ENCODE measurements at regions not wholly inside any gene's neighbourhood (a gene's known extent, or its start where the extent isn't known, plus 50 kb on each side); places are given as distances from the start of the nearest gene placed in this dataset.

DNA sequence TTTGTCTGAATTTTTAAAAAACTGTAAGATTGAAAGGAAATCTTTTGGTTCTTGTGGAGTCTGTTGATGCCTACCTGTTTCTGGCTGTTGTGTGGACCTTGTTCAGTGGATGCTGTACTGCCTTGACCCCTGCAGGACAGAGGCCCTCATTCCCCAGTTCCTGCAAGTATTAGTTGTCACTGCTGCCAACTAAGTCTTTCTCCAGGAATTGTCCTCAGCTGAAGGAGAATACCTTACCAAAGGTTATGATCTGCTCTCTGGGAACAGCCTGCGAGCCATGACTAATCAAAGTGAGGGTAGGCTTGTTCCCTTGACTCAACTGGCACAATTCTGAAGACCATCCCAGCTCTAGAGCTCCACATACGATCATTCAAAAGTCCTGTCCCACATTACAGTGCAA, 145.3 kb upstream of the FST start:
- DNase-seq: peak in 1 of 2 experiments; percentile 3

- DNase-seq: no peak
Observed at GRCh38 chr5:53337827-53338226, 142.6 kb upstream of the FST start.

DNA sequence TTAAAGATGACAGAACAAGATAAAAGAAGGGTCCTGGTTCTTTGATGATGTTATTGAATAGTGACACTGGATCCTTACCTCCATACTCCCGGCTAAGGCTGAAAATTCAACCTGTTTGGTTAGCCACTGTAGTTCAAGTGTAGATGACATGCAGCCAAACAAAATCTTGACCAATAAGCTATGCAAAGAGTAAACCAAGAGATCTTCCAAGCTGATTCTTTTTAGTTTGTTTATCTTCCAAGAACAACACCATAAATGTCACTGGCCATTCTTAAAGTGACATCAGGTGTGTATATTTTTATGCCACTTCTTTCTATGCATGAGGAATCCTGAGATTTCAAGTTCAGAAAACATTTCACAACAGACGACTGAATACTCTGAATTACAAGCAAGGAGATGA, 141.5 kb upstream of the FST start:
- DNase-seq: no peak

GRCh38 chr5:53339962-53340540, 140.4 kb upstream of the FST start:
- DNase-seq: no peak

DNA sequence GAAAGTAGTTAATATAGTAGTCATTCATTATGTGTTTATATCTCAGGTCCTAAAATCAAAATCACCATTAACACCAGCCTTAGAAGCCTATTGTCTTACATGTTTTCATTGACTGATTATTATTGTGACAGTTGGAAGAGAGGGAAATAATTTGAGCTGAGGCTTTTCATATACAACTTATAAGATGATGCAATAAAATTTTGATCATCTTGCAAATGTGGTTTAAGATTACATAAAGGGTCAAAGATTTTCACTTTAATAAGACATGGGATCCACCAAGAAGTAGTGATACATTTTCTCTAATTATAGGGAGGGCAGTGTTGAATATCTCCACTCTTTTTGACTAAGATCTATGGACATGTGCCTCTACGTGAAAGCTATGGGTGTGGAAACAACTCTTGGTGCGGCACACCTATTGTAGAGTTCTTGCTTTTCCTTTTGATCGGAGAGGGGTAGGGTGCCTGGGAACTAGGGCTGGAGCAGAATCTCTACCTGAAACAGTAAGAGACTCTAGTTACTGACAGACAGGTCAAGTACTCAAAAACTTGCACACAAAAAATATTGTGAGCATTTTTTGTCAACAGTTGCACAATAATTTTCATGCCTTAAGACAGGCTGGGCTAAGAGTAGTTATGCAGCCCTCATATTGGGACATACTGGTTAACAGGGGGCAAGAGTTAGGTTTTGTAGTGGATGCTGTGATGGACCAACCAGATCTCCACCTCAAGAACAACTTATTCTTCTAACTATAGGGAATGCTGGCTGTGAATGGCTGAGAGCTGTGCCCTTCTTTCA, 139.3 kb upstream of the FST start:
- DNase-seq: no peak

DNA sequence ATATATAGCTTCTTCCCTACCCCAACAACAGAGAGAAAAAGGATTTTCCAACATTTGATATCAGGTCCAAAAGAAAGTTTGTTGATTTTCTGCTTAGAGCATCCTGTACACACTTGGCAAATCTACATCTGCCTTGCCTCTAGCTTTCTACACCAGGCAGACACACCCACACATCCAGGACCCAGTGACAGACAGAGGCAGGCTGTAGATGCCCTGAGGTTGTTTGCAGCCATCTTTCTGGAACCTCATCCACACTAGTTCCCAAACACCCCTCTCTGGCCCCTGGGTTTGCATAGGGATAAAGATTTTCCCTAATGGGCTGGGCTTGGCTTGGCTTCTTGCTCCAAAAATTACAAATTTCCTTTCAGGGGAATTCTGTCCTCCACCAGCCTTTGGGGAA, 138.2 kb upstream of the FST start:
- no peak for DNase-seq

GRCh38 chr5:53343187-53343586, 137.2 kb upstream of the FST start:
- no peak for DNase-seq

DNA sequence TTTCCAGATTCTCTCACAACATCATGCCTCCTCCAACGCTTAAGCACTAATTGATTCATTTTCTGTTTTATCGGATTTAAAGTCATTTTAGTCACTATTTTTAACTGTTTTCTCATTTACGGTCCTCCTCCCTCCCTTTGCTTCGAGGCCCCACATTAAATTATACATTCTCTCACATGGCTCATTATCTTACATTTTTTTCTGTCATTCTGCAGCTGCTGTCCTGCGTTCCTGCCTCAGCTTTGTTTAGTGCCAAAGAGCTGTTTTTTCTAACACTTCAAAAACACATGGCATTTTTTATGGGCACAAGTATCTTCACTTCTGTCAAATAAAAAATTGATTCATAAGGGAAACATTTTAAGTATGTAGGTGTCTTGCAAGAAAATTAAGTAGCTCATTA, 130.1 kb upstream of the FST start:
- DNase-seq: no peak

GRCh38 chr5:53350991-53351770, 129.2 kb upstream of the FST start:
- DNase-seq: no peak

DNA sequence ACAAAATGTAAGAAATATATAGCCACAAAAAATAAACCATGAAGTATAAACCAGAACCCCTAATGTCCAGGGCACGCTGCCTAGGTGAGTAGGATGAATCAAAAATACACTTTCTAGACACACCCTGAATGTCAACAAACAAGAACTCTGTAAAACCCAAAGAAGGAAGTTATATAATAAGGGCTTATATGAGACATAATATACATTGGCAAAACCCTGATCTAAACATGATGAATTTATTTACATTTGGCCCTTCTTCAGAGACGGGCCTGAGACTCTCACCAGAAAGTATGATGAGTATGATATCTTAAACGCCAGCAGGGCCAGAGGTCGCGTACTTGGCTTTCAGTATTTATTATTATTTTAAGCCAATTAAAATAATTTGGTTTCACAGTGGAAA, 125.1 kb upstream of the FST start:
- no peak for DNase-seq

GRCh38 chr5:53355931-53356330, 124.5 kb upstream of the FST start:
- DNase-seq: no peak

DNA sequence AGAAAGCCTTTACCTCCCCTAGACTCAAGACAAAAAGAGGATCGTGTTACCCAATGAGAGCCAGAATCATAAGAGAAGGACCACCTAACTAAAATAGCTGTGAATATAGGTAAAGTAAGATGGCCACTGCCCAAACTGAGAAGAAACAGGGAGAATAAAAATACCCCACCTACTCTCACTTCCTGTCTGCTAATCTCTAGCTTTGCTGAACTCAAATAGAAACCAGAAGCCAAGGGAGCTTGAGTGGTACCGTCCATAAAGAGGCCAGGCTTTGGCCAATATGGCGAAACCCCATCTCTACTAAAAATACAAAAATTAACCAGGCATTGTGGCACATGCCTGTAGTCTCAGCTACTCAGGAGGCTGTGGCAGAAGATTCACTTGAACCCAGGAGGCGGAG, 123.0 kb upstream of the FST start:
- no peak for DNase-seq

- no peak for DNase-seq
Observed at GRCh38 chr5:53358794-53359193, 121.6 kb upstream of the FST start.

GRCh38 chr5:53359916-53360517, 120.4 kb upstream of the FST start:
- no peak for DNase-seq

- DNase-seq: no peak
Observed at GRCh38 chr5:53360811-53361210, 119.6 kb upstream of the FST start.

GRCh38 chr5:53361708-53362107, 118.7 kb upstream of the FST start:
- no peak for DNase-seq

DNA sequence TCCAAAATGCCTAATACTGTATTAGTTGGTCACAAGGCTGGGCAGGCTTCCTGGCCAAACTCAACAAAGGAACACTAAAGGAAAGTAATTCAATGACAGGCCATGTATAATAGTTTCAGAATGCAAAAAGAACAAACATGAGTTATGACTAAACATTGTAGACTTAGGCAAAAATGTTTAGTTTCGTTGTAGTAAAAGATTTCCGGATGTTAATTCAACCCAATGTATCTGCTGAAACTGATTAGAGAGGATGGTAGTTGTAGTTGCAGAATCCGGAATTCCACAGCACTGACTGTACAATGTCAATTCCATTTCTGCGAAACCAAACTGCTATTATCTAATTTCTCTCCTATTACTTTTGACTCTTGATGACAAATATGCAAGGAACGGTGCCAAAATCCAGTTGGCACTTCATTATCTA, 117.9 kb upstream of the FST start:
- DNase-seq: no peak

- no peak for DNase-seq
Observed at GRCh38 chr5:53364061-53364460, 116.4 kb upstream of the FST start.

- DNase-seq: no peak
Observed at GRCh38 chr5:53366245-53366644, 114.2 kb upstream of the FST start.

GRCh38 chr5:53367727-53368126, 112.7 kb upstream of the FST start:
- no peak for DNase-seq

DNA sequence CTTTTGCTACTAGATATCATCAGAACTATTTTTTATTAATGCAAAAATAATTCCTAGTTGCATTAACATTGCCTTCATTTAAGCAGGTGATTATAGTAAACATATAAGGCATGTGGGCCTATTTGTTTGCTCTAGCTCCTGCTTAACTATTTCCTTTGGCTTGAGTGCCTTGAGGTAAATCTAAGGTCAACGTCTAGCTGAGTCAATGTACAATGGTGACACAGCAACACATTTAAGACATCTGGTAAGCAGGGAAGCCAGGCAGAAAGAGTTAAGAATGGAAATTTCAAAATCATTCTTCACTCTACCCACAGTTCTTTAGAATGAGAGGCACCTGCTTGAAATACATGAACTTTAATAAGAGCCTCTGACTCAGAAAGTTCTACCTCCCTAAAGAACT, 111.9 kb upstream of the FST start:
- DNase-seq: no peak

DNA sequence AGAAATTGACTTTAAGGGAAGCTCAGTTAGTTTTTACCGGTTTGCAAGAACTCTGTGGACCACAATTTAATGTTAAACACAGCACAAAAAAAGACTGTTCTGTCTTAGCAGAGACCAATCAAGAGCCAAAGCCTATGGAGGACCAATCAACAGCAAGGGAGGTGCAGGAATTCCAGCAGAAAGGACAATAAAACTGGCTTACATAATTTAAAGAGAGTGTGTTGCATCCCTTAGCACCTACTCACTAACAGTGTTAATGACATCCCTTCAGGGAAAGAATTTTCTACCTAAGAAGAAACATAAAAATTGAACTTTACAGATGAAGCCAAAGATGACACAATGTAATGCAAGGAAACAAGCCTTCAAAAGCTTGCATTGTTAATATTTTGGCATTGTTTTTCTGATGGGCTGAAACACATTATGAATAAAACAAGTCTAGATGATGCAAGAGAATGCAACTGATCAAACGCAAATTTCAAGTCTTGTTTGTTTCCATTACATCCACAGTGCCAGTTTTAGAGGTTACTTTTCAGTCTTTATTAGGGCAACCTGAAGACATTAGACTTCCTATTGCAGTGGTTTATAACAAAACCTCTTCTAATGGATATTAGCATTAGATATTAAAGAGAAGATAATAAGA, 111.3 kb upstream of the FST start:
- no peak for DNase-seq

DNA sequence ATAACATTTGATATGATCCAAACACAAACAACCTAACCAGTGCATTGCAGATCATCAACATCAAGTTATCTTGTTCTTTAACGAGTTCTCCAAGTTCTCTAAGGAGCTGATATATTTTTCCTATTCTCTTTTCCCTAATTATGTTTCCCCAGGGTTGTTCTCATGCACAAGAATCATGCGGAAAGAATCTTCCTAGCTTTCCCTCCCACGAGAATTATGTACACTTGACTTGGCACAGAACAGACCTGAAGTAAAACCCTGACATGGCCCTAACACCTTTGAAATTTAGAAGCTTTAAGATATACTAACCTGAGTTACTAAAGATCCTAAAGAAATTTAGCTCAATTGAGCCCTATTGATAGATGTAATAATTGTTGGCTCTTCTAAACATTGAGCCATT, 110.7 kb upstream of the FST start:
- DNase-seq: no peak

All from AML-193 (cell line).